Right lobe of liver (tissue), 4 donors: ENCODE measurements at regions not wholly inside any gene's neighbourhood (a gene's known extent, or its start where the extent isn't known, plus 50 kb on each side); places are given as distances from the start of the nearest gene placed in this dataset.

ENCODE experiments used
- POLR2A ChIP-seq: fragments of 450-650 bp; IDR thresholded peaks from one replicate; pipeline ENCODE4 v1.6.1; 2017; ENCODE audit warnings: antibody characterized with exemption, mild to moderate bottlenecking
- TF ChIP-seq, protein P1 (sequence below), 4 donors: fragments of 200-600 bp in 3 of 4; fragments of 450-650 bp in 1 of 4; IDR thresholded peaks; one replicate each; pipeline versions ENCODE4 v1.5.1 to v1.8.0; 2016 to 2022; ENCODE audit warnings: antibody characterized with exemption in 4 of 4, mild to moderate bottlenecking in 2 of 4
- donor health status: DM: no; HTN: no; CAD: no.
- donor health status: DM: no; HTN: no; CAD: no.
- donor health status: DM: no; HTN: yes; CAD: no.

DNA sequence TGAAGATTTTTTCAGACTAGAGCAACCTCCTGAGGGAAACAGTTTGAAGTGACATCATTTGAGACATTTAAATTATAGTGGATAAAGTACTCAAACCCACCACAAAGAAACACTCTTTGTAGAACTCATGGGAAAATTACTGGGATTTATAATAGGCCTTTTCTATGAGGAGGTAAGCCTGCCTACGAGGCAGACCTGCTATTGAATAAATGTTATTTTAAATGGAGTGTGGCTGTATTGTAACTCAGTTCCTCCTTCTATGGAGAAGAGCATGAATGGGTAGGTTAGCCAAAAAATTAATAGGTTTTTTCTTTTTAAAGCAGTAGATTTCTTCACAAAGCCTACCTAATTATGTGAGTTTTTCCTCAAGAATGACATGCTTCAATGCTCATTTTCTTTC lies 63.7 kb upstream of the PLEKHA5 start:
- TF ChIP-seq, protein P1, sequence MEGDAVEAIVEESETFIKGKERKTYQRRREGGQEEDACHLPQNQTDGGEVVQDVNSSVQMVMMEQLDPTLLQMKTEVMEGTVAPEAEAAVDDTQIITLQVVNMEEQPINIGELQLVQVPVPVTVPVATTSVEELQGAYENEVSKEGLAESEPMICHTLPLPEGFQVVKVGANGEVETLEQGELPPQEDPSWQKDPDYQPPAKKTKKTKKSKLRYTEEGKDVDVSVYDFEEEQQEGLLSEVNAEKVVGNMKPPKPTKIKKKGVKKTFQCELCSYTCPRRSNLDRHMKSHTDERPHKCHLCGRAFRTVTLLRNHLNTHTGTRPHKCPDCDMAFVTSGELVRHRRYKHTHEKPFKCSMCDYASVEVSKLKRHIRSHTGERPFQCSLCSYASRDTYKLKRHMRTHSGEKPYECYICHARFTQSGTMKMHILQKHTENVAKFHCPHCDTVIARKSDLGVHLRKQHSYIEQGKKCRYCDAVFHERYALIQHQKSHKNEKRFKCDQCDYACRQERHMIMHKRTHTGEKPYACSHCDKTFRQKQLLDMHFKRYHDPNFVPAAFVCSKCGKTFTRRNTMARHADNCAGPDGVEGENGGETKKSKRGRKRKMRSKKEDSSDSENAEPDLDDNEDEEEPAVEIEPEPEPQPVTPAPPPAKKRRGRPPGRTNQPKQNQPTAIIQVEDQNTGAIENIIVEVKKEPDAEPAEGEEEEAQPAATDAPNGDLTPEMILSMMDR (IDR thresholded peaks at IDR 0.05): no peak
- TF ChIP-seq POLR2A: no peak
